ENCODE measurements at regions not wholly inside any gene's neighbourhood (a gene's known extent, or its start where the extent isn't known, plus 50 kb on each side); places are given as distances from the start of the nearest gene placed in this dataset.

GRCh38 chr5:155293605-155294178, 280.1 kb downstream of the KIF4B start:
- TF ChIP-seq POLR2A (IDR thresholded peaks at IDR 0.05), result no peak
- TF ChIP-seq, protein P1, sequence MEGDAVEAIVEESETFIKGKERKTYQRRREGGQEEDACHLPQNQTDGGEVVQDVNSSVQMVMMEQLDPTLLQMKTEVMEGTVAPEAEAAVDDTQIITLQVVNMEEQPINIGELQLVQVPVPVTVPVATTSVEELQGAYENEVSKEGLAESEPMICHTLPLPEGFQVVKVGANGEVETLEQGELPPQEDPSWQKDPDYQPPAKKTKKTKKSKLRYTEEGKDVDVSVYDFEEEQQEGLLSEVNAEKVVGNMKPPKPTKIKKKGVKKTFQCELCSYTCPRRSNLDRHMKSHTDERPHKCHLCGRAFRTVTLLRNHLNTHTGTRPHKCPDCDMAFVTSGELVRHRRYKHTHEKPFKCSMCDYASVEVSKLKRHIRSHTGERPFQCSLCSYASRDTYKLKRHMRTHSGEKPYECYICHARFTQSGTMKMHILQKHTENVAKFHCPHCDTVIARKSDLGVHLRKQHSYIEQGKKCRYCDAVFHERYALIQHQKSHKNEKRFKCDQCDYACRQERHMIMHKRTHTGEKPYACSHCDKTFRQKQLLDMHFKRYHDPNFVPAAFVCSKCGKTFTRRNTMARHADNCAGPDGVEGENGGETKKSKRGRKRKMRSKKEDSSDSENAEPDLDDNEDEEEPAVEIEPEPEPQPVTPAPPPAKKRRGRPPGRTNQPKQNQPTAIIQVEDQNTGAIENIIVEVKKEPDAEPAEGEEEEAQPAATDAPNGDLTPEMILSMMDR (IDR thresholded peaks at IDR 0.05), result no peak
